Colonic mucosa (tissue), 4 donors: ENCODE measurements at regions not wholly inside any gene's neighbourhood (a gene's known extent, or its start where the extent isn't known, plus 50 kb on each side); places are given as distances from the start of the nearest gene placed in this dataset.

Source experiments
- DNase-seq: peaks from one replicate; pipeline ENCODE4 v3.0.0-alpha.2; 2020
- H3K27ac ChIP-seq: fragments of 200-600 bp; one replicate; pipeline ENCODE4 v1.8.0; 2021
- H3K27me3 ChIP-seq: fragments of 200-600 bp; one replicate; pipeline ENCODE4 v1.8.0; 2021
- H3K36me3 ChIP-seq: fragments of 200-600 bp; one replicate; pipeline ENCODE4 v1.8.0; 2021
- H3K4me1 ChIP-seq: fragments of 200-600 bp; one replicate; pipeline ENCODE4 v1.8.0; 2021; ENCODE audit warnings: mild to moderate bottlenecking
- H3K4me3 ChIP-seq: fragments of 200-600 bp; one replicate; pipeline ENCODE4 v1.8.0; 2021
- H3K9ac ChIP-seq, 2 donors: one replicate each; pipeline ENCODE4 v1.7.0; 2013; ENCODE audit warnings: control low read depth in 2 of 2, low read depth in 2 of 2, low read length in 2 of 2
- H3K9me3 ChIP-seq: fragments of 200-600 bp; one replicate; pipeline ENCODE4 v1.8.0; 2021
- CTCF ChIP-seq: fragments of 200-600 bp; IDR thresholded peaks from one replicate; pipeline ENCODE4 v1.8.0; 2022; ENCODE audit warnings: antibody characterized with exemption, mild to moderate bottlenecking
- intact Hi-C: fragments of 100-400 bp; cut with DNase I; formaldehyde crosslinking; loops from one replicate; pipeline ENCODE4 v1.14.1; 2022
- donor health status: healthy.
- donor health status: DM: no; HTN: no; CAD: no.
- donor health status: DM: no; HTN: no; CAD: no.

- H3K4me1 ChIP-seq: no peaks in the 10 kb centered on the region
- DNase-seq: no peak
- H3K9ac ChIP-seq: no peak overlapping the region
- no peak for TF ChIP-seq CTCF
- H3K36me3 ChIP-seq: no peaks in the 10 kb centered on the region
- H3K27me3 ChIP-seq: no peaks in the 10 kb centered on the region
- H3K4me3 ChIP-seq: no peak overlapping the region
- H3K9me3 ChIP-seq: no peaks in the 10 kb centered on the region
- intact Hi-C loops: no loop called here
- no peak overlapping the region for H3K27ac ChIP-seq
Observed at GRCh38 chr5:61765471-61765870, 433.4 kb downstream of the ZSWIM6 start.

GRCh38 chr5:61766141-61766540, 434.1 kb downstream of the ZSWIM6 start:
- H3K9me3 ChIP-seq: no peaks in the 10 kb centered on the region
- no peak for DNase-seq
- H3K27me3 ChIP-seq: no peaks in the 10 kb centered on the region
- H3K9ac ChIP-seq: no peak overlapping the region
- H3K4me1 ChIP-seq: no peaks in the 10 kb centered on the region
- no peak for TF ChIP-seq CTCF
- no peak overlapping the region for H3K27ac ChIP-seq
- no peaks in the 10 kb centered on the region for H3K36me3 ChIP-seq
- intact Hi-C loops: no loop called here
- H3K4me3 ChIP-seq: no peak overlapping the region

GRCh38 chr5:61767231-61768080, 435.4 kb downstream of the ZSWIM6 start:
- Histone ChIP-seq H3K36me3 (no peaks in the 10 kb centered on the region), H3K9ac (no peak overlapping the region), H3K4me3 (no peak overlapping the region), H3K4me1 (no peaks in the 10 kb centered on the region), H3K9me3 (no peaks in the 10 kb centered on the region), H3K27me3 (no peaks in the 10 kb centered on the region), H3K27ac (no peak overlapping the region)
- no peak for DNase-seq
- intact Hi-C loops: no loop called here
- TF ChIP-seq CTCF: no peak

- DNase-seq: peak; percentile 18
- Histone ChIP-seq H3K9me3 (no peaks in the 10 kb centered on the region), H3K36me3 (no peaks in the 10 kb centered on the region), H3K27ac (no peak overlapping the region), H3K27me3 (no peaks in the 10 kb centered on the region), H3K4me3 (no peak overlapping the region), H3K4me1 (no peaks in the 10 kb centered on the region), H3K9ac (no peak overlapping the region)
- TF ChIP-seq CTCF: peak; percentile 42
- intact Hi-C loops: no loop called here
Observed at GRCh38 chr5:61768692-61769281, 436.7 kb downstream of the ZSWIM6 start.

GRCh38 chr5:61771062-61771461, 439.0 kb downstream of the ZSWIM6 start:
- TF ChIP-seq CTCF: no peak
- H3K27me3 ChIP-seq: no peaks in the 10 kb centered on the region
- no peaks in the 10 kb centered on the region for H3K9me3 ChIP-seq
- intact Hi-C loops: no loop called here
- H3K36me3 ChIP-seq: no peaks in the 10 kb centered on the region
- H3K9ac ChIP-seq: no peak overlapping the region
- no peak overlapping the region for H3K4me3 ChIP-seq
- DNase-seq: no peak
- no peak overlapping the region for H3K27ac ChIP-seq
- H3K4me1 ChIP-seq: no peaks in the 10 kb centered on the region
